Nephron progenitor cell (in vitro differentiated cells): ENCODE measurements at regions not wholly inside any gene's neighbourhood (a gene's known extent, or its start where the extent isn't known, plus 50 kb on each side); places are given as distances from the start of the nearest gene placed in this dataset.

Source experiments
- DNase-seq: peaks from one replicate; pipeline ENCODE4 v3.0.0; 2021
- H3K27ac Mint-ChIP-seq: 2 replicates; pipeline ENCODE4 v1.8.0; 2021; ENCODE audit warnings: mild to moderate bottlenecking, moderate library complexity, mixed read lengths
- H3K27me3 Mint-ChIP-seq: 2 replicates; pipeline ENCODE4 v1.8.0; 2021; ENCODE audit warnings: mild to moderate bottlenecking, low read depth, mixed read lengths; ENCODE audit not compliant: poor library complexity
- H3K36me3 Mint-ChIP-seq: 2 replicates; pipeline ENCODE4 v1.8.0; 2021; ENCODE audit warnings: low read depth, mixed read lengths
- H3K4me1 Mint-ChIP-seq: 2 replicates; pipeline ENCODE4 v1.8.0; 2021; ENCODE audit warnings: mixed read lengths
- H3K4me3 Mint-ChIP-seq: 2 replicates; pipeline ENCODE4 v1.8.0; 2021; ENCODE audit warnings: mild to moderate bottlenecking, moderate library complexity, mixed read lengths
- H3K9me3 Mint-ChIP-seq: 2 replicates; pipeline ENCODE4 v1.8.0; 2021; ENCODE audit warnings: mild to moderate bottlenecking, moderate library complexity, mixed read lengths
- CTCF ChIP-seq: fragments of 200-600 bp; sonication (generic); IDR thresholded peaks from 2 replicates; pipeline ENCODE4 v1.5.0; 2021; ENCODE audit warnings: antibody characterized with exemption

DNA sequence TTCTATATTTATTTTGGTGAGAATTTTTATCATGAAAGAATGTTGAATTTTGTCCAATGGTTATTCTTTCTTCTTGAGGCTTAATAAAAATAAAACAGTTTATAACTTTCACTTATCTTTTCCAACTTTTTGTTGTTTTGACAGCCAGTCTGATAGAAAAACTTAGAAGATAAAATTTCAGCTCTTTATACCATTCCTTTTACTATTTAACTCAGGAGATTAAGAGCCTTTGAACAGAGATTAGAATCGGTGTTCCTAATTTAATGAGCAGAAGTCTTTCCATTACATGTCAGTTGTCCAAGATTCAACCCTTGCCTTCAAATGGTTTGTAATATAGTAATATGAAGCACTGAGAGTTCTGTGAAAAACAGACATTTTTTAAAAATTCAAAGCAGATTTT, 97.8 kb upstream of the SEC61G start:
- no peak for TF ChIP-seq CTCF
- Mint-ChIP-seq H3K27me3 (peaks cover 27% of the 10 kb centered on the region), H3K4me1 (peaks cover 15% of the 10 kb centered on the region), H3K4me3 (no peak overlapping the region), H3K9me3 (peaks cover 35% of the 10 kb centered on the region), H3K27ac (no peak overlapping the region), H3K36me3 (no peaks in the 10 kb centered on the region)
- DNase-seq: no peak

DNA sequence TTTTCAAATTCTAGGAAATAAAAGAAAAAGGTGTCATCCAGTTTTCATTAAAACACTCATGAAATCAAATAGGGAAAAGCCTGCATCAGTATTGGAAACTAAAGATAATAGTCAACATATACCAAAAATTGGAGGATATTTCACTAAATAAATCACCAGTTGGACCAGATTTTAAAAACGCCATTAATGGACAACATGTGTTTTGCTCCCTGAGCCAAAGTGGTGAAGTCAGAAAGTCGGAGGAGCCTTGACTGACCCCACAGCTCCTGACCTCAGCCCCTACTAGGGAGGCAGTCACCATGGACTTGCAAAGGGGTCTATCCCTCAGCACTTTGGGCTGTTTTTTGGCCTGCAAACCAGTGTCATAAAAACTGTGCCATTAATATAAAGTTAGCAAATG, 98.3 kb upstream of the SEC61G start:
- no peak for TF ChIP-seq CTCF
- H3K27ac Mint-ChIP-seq: no peak overlapping the region
- no peaks in the 10 kb centered on the region for H3K36me3 Mint-ChIP-seq
- H3K27me3 Mint-ChIP-seq: peaks cover 31% of the 10 kb centered on the region
- H3K4me1 Mint-ChIP-seq: peaks cover 15% of the 10 kb centered on the region
- no peak for DNase-seq
- H3K9me3 Mint-ChIP-seq: peaks cover 30% of the 10 kb centered on the region
- H3K4me3 Mint-ChIP-seq: no peak overlapping the region

DNA sequence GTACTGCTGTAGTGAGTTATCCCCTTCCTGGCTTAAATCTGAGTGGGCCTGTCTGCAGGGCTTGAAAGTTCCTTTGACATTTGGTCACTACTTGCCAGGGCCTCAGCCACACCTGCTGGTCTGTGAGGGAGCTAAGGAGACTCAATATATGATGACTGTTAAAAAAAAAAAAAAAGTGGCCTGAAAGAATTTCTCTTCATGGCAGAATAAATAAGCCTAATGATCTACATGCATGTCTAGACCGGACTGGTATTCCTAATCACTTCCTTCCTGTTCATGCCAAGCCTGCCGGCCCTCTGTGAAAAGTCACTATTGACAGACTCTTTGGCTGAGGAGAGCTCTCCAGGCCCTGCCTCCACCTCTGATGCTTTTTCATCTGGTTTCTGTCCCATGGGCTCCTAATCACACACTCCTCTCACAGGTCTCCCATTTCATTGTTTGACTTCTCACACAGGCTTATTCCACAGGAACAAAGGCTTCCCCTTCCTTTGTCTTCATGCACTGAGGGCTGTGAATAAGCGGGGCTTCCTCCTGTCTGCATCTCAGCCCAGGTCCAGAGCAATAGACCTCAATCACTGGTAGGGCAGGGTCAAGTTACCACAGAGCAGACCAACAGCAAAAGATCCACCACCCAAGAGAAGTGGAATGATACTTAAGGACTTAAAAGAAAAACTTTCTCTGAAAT, 99.1 kb upstream of the SEC61G start:
- DNase-seq: no peak
- Mint-ChIP-seq H3K27ac (no peak overlapping the region), H3K4me3 (no peak overlapping the region), H3K4me1 (peaks cover 15% of the 10 kb centered on the region), H3K9me3 (peaks cover 22% of the 10 kb centered on the region), H3K36me3 (no peaks in the 10 kb centered on the region), H3K27me3 (peaks cover 33% of the 10 kb centered on the region)
- TF ChIP-seq CTCF: no peak

GRCh38 chr7:54859066-54859465, 100.1 kb upstream of the SEC61G start:
- Mint-ChIP-seq H3K9me3 (peaks cover 13% of the 10 kb centered on the region), H3K36me3 (no peaks in the 10 kb centered on the region), H3K27ac (no peak overlapping the region), H3K4me3 (no peak overlapping the region), H3K27me3 (peaks cover 31% of the 10 kb centered on the region), H3K4me1 (peaks cover 15% of the 10 kb centered on the region)
- DNase-seq: no peak
- TF ChIP-seq CTCF: no peak

DNA sequence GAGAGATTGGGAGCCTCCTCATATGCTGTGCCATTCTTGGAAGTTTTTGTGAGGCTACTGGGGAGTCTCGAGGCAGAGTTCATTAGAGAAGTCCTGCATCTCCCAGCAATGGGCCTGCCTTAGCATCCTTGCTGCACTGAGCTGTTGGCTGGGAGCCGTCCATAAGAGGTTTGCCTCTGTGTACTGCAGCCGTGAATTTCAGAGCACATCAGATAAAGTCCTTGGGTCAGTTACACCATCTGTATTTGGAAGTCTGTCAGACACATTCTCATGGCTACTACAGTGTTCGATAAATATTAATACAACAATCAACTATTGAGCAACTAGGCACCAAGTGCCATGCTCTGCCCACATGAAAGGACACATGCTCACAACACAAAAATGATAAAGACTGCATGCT, 100.5 kb upstream of the SEC61G start:
- H3K27me3 Mint-ChIP-seq: peaks cover 31% of the 10 kb centered on the region
- H3K4me1 Mint-ChIP-seq: peaks cover 19% of the 10 kb centered on the region
- no peaks in the 10 kb centered on the region for H3K36me3 Mint-ChIP-seq
- peaks cover 8% of the 10 kb centered on the region for H3K9me3 Mint-ChIP-seq
- no peak for DNase-seq
- no peak overlapping the region for H3K4me3 Mint-ChIP-seq
- TF ChIP-seq CTCF: no peak
- H3K27ac Mint-ChIP-seq: no peak overlapping the region

GRCh38 chr7:54860003-54860775, 101.2 kb upstream of the SEC61G start:
- no peak overlapping the region for H3K4me3 Mint-ChIP-seq
- H3K27me3 Mint-ChIP-seq: peaks cover 25% of the 10 kb centered on the region
- peaks cover 6% of the 10 kb centered on the region for H3K9me3 Mint-ChIP-seq
- peaks cover 22% of the 10 kb centered on the region for H3K4me1 Mint-ChIP-seq
- no peaks in the 10 kb centered on the region for H3K36me3 Mint-ChIP-seq
- DNase-seq: no peak
- no peak overlapping the region for H3K27ac Mint-ChIP-seq
- no peak for TF ChIP-seq CTCF
